ENCODE measurements at regions not wholly inside any gene's neighbourhood (a gene's known extent, or its start where the extent isn't known, plus 50 kb on each side); places are given as distances from the start of the nearest gene placed in this dataset.

GRCh38 chr2:41706286-41706685 is 341.5 kb upstream of the PKDCC start:
- no peak overlapping the region for H3K4me3 ChIP-seq (ENCODE audit: low read depth, low read length)
- no peak for DNase-seq (ENCODE audit: low read depth)
- TF ChIP-seq, protein P1, sequence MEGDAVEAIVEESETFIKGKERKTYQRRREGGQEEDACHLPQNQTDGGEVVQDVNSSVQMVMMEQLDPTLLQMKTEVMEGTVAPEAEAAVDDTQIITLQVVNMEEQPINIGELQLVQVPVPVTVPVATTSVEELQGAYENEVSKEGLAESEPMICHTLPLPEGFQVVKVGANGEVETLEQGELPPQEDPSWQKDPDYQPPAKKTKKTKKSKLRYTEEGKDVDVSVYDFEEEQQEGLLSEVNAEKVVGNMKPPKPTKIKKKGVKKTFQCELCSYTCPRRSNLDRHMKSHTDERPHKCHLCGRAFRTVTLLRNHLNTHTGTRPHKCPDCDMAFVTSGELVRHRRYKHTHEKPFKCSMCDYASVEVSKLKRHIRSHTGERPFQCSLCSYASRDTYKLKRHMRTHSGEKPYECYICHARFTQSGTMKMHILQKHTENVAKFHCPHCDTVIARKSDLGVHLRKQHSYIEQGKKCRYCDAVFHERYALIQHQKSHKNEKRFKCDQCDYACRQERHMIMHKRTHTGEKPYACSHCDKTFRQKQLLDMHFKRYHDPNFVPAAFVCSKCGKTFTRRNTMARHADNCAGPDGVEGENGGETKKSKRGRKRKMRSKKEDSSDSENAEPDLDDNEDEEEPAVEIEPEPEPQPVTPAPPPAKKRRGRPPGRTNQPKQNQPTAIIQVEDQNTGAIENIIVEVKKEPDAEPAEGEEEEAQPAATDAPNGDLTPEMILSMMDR (IDR thresholded peaks at IDR 0.05; ENCODE audit: insufficient read depth, low read depth, low read length, missing control alignments) = no peak

- DNase-seq (ENCODE audit: low read depth) = no peak
- TF ChIP-seq, protein P1 (IDR thresholded peaks at IDR 0.05; ENCODE audit: insufficient read depth, low read depth, low read length, missing control alignments) = no peak
- no peak overlapping the region for H3K4me3 ChIP-seq (ENCODE audit: low read depth, low read length)
Observed at GRCh38 chr2:41707790-41708451, 339.9 kb upstream of the PKDCC start.

DNA sequence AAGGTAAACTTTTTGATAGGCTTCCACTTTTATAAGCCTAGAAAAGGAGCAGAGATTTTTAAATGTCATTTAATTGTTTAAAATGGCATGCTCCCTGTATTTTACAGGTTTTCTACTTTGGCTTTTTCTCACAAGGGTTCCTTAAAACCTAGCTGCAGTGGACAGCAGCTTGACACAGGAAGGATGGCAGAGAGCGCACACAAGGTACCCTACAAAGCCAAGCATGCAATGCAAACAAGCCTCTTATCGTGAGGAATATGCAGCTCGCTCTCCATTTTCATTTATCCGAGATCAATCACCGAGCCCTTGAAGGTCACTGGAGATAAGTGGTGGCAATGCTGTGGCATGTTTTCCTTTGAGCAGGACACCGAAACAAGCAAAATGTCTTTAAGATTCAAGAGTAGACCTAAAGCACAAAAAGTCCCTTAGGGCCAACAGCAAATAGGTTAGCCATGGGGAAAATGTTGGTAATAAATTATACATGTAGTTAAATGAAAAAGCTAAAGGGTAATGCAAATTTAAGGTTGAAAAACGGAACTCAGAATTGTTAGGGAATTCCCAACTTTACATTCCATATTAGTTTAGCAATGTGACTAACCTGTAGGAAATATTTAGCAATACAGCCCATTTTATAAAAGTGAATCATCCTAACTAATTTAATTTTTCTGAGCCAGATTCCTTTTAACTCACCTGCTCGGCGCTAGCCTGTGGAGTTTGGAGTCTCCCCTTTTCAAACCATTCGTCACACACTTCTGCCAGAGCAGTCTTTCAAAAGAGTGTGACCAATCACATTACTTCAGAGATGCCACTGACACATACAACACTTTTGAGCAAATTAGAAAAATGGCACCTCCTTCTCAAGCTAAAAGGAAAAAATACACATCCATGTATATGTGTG is 337.9 kb upstream of the PKDCC start:
- H3K4me3 ChIP-seq (ENCODE audit: low read depth, low read length) = no peak overlapping the region
- no peak for DNase-seq (ENCODE audit: low read depth)
- TF ChIP-seq, protein P1 (IDR thresholded peaks at IDR 0.05; ENCODE audit: insufficient read depth, low read depth, low read length, missing control alignments) = no peak

DNA sequence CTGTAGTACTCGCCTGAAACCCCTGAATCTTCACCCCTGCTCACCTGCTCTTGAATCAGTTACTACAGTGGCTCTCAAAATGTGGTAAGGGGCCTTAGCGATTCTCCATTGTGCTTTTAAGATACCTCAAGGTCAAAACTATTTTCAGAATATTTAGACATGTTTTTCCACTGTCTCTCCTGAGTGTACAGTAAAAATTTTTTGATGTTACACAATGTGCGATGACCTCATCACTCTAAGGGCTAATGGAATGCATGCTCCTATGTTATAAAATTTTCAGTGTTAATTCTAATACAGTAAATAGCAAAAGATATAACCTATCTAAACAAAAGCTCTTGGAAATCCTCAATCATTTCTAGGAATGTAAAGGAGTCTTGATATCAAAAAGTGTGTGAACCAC is 336.9 kb upstream of the PKDCC start:
- TF ChIP-seq, protein P1 (IDR thresholded peaks at IDR 0.05; ENCODE audit: insufficient read depth, low read depth, low read length, missing control alignments) = no peak
- DNase-seq (ENCODE audit: low read depth) = no peak

GRCh38 chr2:41711736-41712135 is 336.1 kb upstream of the PKDCC start:
- DNase-seq (ENCODE audit: low read depth) = no peak
- TF ChIP-seq, protein P1 (IDR thresholded peaks at IDR 0.05; ENCODE audit: insufficient read depth, low read depth, low read length, missing control alignments) = no peak
- H3K4me3 ChIP-seq (ENCODE audit: low read depth, low read length) = no peak overlapping the region

More for the DNA sequence above, 336.9 kb upstream of the PKDCC start:
- no peak overlapping the region for H3K4me3 ChIP-seq (ENCODE audit: low read depth, low read length)

DNA sequence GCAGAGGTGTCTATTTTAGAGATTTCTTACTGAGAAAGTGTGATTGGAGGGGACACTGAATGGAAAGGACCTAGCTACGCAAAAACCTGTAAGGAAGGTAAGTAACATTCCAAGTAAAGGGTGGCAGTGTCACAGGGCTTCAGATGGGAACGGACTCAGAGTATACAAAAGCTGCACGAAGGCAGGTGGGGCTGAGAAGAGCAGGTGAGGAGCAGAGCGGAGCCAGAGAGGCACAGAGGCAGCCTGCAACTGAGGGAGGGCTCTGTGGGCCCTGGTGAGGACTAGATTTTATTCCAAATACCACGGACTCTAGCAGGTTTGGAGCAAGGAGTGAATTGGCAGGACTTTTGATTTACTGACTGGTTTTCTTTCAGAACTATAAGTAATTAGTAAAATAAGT is 331.3 kb upstream of the PKDCC start:
- DNase-seq (ENCODE audit: low read depth) = no peak
- TF ChIP-seq, protein P1 (IDR thresholded peaks at IDR 0.05; ENCODE audit: insufficient read depth, low read depth, low read length, missing control alignments) = no peak
- no peak overlapping the region for H3K4me3 ChIP-seq (ENCODE audit: low read depth, low read length)

Data from GM12865 (cell line).